Testis (tissue), 2 donors: ENCODE measurements at regions not wholly inside any gene's neighbourhood (a gene's known extent, or its start where the extent isn't known, plus 50 kb on each side); places are given as distances from the start of the nearest gene placed in this dataset.

Source experiments
- POLR2A ChIP-seq: fragments of 450-650 bp; IDR thresholded peaks from one replicate; pipeline ENCODE4 v1.6.1; 2017; ENCODE audit warnings: antibody characterized with exemption, mild to moderate bottlenecking, moderate library complexity
- TF ChIP-seq, protein P1 (sequence below), 3 experiments: fragments of 450-650 bp in 2 of 3; fragments of 200-600 bp in 1 of 3; sonication (generic) in 1 of 3; IDR thresholded peaks; one replicate each; pipeline ENCODE4 v1.5.1; 2016 to 2019; ENCODE audit warnings: antibody characterized with exemption in 3 of 3, mild to moderate bottlenecking in 2 of 3, moderate library complexity in 1 of 3

- TF ChIP-seq, protein P1, sequence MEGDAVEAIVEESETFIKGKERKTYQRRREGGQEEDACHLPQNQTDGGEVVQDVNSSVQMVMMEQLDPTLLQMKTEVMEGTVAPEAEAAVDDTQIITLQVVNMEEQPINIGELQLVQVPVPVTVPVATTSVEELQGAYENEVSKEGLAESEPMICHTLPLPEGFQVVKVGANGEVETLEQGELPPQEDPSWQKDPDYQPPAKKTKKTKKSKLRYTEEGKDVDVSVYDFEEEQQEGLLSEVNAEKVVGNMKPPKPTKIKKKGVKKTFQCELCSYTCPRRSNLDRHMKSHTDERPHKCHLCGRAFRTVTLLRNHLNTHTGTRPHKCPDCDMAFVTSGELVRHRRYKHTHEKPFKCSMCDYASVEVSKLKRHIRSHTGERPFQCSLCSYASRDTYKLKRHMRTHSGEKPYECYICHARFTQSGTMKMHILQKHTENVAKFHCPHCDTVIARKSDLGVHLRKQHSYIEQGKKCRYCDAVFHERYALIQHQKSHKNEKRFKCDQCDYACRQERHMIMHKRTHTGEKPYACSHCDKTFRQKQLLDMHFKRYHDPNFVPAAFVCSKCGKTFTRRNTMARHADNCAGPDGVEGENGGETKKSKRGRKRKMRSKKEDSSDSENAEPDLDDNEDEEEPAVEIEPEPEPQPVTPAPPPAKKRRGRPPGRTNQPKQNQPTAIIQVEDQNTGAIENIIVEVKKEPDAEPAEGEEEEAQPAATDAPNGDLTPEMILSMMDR (IDR thresholded peaks at IDR 0.05): no peak
- no peak for TF ChIP-seq POLR2A
These were observed 55.6 kb upstream of the PPM1J start for GRCh38 chr1:112770724-112771123.
